ENCODE measurements at regions not wholly inside any gene's neighbourhood (a gene's known extent, or its start where the extent isn't known, plus 50 kb on each side); places are given as distances from the start of the nearest gene placed in this dataset.

DNA sequence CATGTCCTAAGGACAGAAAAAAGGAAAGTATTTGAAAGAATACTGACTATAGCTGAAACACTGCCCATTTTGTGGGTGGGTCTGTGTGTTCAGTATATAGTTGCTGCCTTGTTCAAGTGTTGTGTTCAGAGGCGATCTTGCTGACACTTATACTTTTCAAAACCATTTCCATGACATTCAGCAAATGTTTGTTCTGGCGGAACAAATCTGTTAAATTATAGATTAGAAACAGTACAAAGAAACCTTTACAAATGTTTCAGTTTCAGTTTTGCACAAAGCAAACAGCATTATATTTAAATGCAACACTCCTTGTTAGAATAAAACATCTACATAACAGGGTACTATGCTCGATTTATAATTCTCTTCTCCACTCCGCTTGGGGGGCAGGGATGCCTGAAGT is 2276.3 kb downstream of the MAT2B start:
- DNase-seq: no peak

DNA sequence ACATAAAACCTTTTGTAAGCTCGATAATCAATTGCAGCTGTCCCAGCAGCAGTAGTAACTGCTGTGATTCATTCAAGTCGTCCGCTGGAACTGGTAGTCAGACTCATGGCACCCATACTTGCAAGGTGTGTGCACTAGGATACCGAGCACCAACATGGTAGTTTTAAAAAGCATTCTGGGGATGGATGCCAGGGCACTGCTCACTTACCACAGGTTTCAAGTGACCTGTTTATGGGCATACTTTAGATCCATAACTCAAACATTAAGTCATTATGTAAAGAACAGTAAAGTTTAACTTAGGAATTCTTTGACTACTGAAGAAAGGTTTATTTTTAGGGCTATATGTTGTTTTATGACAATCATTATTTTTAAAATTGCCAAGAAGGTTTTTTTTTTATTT is 2277.6 kb downstream of the MAT2B start:
- DNase-seq: no peak

DNA sequence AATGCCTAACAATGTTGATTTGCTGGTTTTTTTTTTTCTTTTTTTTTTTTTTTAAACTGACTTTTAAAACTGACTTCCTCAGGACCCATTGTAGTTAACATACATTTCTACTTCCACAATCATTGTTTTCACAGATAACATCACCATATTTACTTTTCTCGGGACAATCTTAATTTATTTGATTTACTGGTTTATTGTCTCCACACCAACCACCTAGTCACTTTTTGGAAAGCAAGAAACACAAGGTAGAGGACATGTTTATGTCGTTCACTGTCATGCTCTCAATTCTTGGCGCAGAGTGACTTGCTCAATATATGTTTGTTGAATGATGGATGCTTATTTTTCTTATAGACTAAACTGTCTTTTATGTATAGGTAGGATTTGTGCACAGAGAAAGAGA is 2280.7 kb downstream of the MAT2B start:
- DNase-seq: no peak

DNA sequence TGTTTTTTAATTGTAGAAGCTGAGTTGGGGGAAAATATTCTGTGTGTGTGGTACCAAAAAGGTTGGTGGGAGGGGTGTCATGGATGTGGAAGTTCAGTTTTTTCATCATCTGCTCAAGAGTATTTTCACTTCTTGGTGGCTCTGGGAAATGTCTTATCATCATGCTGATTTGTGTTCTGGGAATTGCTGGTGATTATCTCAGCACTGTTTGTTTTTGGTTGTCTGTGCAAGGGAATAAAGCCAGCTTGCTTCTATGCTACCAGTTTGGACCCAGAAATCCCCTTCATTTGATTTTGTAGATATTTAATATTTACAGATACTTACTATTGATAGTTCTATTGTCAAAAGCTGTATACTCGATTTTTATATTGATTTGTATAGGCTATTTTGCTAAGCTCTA is 2289.7 kb downstream of the MAT2B start:
- DNase-seq: no peak

DNA sequence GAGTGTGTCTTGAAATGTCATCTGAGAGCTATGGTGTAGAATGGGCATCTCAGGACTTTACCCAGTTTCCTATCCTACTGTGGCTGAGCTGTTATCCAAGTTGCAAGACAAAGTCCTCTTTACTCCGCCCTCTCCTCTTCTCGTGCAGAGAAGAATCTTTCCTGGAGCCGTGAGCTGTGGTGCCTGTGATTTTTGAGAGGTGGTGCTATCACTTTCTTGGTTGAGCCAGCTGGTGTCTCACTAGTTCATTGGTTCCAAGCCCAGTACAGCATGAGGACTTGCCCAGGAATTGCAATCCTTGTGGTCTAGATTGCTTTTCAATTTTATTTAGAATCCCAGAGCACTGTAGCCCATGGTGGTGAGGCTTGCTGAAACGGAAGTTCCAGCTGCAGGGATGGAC is 2300.3 kb downstream of the MAT2B start:
- peak in 1 of 3 donors; percentile 1 for DNase-seq

DNA sequence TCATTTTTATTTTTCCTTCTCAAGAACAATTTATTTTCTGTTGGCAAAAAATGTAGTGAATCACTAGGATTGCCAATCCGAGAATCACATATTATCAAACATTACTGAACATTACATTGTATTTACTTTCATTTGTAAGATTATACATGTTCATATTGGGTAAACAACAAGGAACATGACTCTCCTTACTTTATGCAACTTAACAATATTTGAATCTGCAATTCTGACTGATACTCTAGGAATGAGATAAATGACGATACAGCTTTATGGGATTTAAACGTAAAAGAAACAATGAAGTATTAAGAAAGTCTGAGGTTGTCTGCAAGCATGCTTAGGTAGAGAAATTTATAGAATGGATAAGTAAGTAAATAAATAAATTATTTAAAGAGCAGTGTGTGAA is 2302.9 kb downstream of the MAT2B start:
- no peak for DNase-seq

DNA sequence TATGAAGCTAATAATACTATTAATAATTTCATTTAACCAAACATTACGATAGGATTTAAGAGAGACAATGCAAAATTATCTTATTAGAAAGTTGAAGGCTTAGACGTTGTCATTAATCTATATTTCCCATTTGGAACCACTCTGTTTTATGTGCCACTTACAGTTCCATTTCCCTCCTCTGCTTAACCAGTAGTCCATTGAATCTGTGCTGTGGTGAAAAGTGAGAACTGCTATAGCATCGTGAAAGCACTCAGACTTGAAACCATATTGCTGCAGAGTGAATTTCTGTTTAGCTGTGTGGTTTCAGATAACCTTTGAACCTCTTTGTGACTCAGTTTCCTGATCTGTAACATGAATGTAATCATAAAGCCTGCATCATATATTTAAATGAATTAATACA is 2304.5 kb downstream of the MAT2B start:
- no peak for DNase-seq

DNA sequence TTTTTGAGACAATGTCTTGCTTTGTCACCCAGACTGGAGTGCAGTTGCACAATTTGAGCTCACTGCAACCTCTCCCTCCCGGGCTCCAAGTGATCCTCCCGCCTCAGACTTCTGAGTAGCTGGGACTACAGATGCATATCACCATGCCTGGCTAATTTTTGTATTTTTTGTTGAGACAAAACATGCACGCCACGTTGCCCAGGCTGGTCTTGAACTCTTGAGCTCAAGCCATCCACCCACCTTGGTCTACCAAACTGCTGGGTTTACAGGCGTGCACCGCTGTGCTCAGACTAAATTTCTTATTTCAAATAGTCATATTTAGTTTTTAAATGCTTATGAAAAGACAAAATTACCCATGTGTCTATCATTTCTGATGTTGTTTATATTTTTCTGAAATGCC is 2324.1 kb downstream of the MAT2B start:
- no peak for DNase-seq

DNA sequence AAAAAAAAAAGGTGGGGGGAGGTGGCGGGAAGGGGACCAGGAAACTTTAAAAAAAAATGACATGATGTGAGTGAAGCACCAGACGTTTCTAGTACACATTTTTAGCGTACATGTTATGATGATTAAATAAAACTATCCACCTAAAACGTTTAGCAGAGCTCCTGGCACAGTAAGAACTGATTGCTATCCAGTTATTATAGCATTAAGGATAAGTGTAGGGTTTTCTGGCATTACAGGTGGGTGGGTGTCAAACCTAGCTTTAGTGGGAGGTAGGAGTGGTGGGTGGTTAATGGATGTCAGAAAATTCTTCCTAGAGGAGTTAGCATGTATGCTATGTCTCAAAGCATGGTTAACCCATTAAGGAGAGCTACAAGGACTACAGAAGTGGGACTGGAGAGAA is 2329.5 kb downstream of the MAT2B start:
- peak in 1 of 3 donors; percentile 39 for DNase-seq

DNA sequence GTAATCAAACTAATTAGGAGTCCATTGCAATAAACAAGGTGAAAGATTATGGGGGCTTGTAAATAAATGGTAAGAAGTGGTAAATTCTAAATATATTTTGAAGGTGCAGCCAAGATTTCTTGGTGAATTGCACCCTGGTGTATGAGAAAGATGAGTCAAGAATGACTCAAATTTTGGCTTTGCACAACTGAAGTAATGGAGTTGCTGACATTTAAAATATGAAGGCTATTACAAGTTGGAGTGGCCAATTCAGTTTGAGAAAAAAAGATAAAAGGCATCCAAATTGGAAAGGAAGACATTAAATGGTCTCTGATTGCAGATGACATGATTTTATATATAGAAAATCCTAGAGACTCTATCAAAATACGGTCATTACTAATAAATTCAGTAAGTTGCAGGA is 2330.6 kb downstream of the MAT2B start:
- peak; percentile 10 to 37 (median 32) for DNase-seq

DNA sequence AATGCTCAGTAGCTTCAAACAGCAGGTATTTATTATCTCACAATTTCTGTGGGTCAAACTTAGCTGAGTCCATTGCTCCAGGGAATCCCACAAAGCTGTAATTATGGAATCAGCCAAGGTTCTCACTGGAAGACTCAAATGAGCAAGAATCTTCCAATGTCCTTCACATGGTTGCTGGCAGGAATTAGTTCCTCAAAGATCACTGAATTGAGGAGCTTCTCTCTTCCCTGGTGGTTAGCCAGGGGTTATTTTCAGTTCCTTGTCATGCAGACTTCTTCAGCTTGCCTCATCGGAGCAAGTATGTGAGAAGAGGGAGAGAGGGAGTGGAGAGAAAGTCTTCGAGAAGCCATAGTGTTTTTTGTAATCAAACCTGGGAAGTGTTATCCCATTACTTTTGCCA is 2331.9 kb downstream of the MAT2B start:
- peak; percentile 45 to 62 (median 61) for DNase-seq

DNA sequence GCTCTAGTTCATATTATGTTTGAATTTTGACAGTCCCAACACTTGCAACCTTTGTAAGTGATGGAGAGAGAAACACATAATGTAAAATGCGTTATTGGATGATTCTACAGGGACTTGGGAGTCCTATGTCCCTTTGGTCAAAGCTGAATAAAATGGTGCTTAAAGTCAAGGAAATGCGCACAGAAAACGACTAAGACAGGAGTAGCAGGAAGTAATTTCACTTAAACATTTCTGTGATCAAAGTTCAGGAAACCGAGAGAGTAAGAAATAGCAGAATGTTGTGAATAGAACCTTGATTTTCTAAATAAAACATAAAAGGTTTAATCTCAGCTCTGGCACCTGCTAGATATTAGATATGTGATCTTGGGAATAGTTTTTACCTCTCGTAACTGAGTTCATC is 2339.2 kb downstream of the MAT2B start:
- DNase-seq: no peak

DNA sequence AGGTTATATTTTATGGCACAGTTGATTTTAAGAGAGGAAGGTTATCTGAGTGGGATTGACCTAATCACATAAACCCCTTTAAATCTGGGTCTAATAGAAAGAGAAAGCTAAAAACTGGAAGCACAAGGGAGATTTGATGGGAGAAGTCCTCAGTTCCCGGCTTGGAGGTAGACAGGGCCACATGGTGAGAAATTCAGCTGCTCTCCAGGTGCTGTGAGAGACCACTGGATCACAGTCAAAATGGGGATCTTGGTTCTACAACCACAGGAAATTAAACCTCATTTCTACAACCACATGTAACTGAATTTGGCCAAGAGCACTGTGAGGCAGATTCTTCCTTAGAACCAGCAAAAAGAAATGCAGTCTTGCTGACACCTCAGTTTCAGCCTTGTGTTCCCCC is 2352.7 kb downstream of the MAT2B start:
- DNase-seq: no peak

DNA sequence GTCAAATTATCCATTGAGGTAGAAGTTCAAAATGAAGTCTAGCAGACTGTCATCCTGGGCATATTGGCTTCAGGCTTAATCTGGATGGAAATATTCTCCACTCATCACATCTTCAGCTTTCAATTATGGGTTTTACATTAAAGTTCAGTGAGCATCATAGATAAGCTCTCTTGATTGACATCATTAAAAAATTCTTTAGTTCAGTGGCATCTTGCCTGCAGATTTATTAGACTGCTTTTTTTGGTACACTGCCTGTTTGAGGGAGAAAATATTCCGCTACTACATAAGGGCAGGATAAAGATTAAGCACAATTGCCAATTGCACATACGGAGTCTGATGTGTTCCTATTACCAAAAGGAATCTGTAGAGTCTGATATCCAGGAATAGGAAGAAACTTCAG is 2353.8 kb downstream of the MAT2B start:
- no peak for DNase-seq

DNA sequence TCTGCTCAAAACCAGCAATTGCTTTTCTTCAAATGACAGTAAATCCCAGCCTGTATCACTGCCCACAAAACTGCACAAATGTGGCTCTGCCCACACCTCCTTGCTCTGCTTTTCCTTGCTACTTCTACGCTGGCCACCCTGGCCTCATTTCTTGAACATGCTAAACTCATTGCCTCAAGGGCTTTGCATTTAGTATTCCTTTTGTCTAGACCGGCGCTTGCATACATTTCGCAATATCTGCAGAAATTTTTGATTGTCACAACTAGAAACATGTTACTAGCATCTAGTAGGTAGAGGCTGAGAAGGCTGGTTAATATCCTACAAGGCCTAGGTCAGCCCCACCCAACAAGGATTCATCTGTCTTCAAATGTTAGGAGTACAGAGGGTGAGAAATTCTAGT is 2357.8 kb downstream of the MAT2B start:
- no peak for DNase-seq

DNA sequence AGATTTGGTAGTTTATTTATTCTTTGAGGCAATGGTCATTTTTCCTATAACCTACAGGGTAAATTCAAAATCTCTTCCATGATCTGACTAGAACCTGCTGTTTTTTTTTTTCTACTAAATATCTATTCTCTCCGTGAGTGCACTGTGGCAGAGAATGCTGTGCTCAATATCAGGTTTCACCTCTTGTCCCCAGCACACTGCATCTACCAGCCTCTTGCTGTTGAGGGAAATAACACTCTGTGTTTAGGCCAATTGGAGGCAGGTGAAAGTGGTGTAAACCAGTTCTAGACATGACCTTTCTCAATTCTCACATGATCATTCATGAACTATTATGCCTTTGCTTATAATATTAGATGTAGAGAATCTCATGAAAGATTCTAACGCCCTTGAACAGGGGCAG is 2365.9 kb downstream of the MAT2B start:
- DNase-seq: no peak

DNA sequence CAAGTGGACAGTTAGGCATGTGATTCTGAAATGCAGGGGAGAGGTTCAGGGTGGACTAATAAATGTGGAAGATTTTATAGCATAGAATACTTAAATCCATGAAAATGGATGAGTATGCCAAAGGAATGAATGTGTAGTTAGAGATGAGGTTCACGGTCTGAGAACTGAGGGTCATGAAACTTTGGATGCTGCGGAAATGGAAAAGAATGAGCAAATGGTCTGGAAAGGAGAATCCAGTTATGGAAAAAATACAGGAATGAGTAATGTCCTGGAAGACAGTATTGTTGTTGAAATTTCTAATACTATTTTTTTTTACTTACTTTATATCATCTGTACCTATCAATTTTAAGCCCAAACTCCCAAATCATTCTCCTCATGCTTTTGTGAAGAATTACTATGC is 2369.4 kb downstream of the MAT2B start:
- peak; percentile 20 to 48 (median 42) for DNase-seq

DNA sequence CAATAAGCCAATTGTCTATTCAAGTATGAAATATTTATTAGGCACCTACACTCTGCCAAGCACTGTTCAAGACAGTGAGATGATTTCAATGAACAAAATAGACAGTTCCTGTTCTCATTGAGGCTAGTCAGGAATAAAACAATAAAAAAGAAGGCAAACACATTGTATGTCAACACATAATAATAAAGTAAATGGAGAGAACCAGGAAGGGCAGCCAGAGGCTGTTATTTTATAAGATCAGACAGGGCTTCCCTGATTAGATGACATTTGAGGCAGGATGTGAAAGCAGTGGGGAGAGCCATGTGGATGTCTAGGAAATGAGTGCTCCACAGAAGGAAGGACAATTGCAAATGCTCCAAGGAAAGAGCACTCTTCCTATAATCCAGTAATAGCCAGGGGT is 2371.1 kb downstream of the MAT2B start:
- DNase-seq: peak in 1 of 3 donors; percentile 10

DNA sequence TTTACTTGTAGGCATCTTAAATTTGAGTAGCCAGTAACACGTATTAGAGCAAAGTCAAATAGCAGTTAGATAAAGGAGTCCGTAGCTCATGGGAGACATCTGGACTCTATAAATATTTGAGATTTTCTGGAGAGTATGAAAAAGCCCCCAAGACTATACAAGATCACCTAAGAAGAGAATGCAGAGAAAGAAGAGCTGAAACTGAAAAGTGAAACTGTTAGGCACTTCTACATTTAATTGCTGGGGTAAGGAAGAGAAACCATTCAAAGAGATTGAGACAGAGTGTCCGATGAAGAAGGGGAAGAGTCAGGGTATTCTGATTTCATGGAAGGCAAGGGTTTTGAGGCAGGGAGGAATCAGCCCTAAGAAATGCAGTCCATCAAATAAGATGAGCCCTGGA is 2372.1 kb downstream of the MAT2B start:
- no peak for DNase-seq

DNA sequence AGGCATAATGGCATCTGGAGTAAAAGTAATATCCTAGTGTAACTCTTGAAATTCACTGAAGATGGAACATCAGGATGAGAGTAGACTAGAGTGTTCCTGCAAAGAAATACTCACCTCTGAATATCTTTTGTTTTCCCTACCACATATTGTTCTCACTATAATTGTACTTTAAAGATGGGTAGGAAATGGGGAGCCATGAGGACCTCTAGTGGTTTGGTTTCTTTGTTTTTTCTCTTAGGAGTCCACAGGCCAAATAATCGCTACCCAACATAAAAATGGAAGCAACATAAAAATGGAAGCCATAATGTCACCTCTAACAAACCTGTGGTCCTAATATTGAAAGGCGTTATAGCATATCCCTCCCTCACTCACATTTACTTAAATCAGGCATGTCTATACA is 2375.8 kb downstream of the MAT2B start:
- DNase-seq: no peak

DNA sequence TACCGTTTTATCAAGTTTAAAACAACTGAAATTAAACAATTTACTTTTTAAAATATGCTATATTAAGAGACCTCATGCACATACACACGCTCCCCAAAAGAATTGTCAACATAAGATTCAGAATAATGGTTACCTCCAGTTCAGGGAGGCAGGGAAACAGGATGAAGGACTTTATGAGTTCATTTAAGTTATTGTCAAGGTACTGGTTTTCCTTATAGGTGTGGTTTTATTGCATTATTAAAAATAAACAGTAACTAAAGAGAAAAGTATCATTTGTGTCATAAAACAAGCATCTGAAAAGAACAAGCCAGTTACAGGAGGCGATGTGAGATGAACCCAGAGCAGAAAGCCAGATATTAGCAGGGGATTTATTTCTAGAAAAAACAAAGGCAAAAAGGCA is 2376.7 kb downstream of the MAT2B start:
- DNase-seq: no peak

DNA sequence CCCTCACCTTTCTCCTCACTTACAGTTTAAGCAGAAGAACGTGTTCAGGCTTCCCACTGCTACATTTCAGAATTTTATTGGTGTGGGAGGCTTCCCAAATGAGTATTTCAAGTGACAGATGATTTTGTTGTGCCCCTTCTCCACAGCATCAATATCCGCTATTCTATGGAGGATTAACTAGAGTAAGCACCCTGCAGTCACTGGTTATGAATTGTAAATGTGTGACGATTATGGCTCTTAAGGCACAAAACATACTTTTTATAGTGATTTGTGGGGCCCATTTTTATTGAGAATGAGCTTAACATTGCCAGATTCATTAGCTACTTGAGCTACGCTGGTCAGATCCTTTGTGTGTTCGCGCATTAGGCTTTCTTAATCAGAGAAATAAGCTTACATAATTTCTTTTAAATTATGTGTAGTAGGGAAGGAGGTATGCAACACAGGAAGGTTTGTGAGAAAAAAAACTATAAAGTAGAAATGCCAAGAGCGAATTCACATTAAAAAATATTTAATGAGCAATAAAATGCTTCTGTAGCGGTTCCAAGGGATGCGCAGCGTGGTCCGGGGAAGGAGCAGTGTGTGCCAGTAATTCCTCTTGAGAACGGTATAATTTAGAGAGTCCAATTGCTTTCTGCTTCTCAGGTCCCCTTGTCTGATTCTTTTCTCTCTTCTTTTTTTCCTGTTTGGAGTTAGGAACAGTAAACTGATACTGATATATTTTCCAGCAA is 2380.4 kb downstream of the MAT2B start:
- peak in 1 of 3 donors; percentile 15 for DNase-seq

DNA sequence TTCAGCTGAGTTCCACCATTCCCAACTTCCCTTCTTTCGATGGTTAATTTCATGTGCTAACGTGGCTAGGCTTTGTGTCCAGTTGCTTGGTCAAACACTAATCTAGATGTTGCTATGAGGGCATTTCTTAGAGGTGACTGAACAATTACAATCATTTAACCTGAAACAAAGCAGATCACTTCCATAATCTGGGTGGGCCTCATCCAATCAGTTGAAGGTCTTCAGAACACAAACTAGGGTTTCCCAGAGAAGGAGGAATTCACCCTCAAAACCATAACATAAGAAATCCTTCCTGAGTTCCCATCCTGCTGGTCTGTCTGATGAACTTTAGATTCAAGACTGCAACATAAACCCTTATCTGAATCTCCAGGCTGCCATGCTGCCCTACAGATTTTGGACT is 2381.7 kb downstream of the MAT2B start:
- no peak for DNase-seq

DNA sequence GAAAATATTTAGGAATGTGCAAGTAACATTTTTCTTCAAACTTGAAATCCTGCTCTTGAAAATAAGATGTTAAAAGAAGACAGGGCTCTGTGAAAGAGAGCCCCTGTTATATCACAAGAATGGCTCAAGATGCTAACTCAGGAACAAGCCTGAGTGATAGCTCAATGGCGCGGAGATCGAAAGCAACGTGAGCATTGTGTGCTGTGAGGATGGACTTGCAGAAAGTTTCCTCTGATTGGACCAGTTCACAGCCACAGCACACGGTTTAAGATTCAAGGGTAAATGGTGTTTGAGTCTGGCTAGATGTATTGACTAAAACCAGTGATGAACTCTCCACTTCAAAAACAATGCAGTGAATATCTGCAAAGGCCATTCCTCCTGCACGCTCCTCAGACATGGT is 2387.0 kb downstream of the MAT2B start:
- no peak for DNase-seq

DNA sequence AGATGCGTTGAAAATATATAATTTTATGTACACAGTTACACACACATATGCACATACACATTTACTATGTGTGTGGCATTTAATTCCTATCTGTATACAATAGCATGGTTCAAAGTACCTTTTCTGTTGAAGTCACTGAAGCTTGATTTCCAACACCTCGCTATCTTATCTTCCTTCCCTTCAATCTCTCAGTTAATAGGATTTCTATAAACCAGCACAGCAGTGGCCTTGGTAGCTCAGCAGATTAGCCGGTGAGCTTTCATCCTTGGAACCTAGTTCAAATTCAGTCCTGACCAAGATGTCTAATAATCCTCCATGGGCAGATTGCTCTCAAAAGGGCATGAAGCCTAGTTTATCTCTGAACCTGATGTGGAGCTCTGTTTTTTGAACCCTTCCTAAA is 2389.5 kb downstream of the MAT2B start:
- no peak for DNase-seq

Measured in muscle of back (tissue), 3 donors.